CD4-positive, alpha-beta T cell treated with Interleukin-15 for 4 hours (primary cell): ENCODE measurements at regions not wholly inside any gene's neighbourhood (a gene's known extent, or its start where the extent isn't known, plus 50 kb on each side); places are given as distances from the start of the nearest gene placed in this dataset.

ENCODE experiments used
- DNase-seq: peaks from one replicate; pipeline ENCODE4 v3.0.0-alpha.2; 2020; ENCODE audit warnings: low spot score

DNA sequence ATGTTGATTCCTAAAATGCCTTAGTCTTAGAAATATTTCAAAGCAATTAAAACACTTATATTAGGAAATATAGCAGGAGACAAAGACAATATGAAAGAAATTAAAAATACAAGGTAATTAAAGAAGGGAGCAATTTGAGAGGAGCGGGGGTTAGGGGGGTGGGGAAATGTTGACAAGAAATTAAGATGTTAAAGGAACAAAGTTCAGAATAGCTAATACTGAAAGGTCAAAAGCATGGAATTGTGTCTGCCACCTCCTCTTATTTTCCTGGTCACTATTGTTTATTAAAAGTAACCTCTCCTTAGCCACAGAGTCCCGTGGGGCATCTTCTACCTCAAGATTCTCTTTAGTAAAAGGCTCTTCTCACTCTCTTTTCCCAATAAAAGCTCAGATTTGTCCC is 244.1 kb downstream of the MREG start:
- no peak for DNase-seq

DNA sequence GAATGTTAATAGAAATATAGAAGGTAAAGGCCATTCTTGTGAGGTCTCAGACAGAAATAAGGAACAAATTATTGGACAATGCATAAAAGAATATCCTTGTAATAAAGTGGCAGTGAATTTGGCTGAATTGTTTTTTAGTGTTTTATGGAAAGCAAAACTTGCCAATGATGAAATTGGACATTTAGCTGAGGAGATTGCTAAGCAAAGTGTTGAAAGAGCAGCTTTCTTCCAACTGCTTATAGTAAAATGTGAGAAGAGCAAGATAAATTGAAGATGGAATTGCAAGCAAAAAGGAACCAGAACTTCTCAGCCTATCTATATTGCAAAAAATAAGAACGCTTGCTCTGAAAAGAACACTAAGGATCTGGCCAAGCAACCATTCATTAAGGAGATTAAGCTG is 245.7 kb downstream of the MREG start:
- DNase-seq: no peak

DNA sequence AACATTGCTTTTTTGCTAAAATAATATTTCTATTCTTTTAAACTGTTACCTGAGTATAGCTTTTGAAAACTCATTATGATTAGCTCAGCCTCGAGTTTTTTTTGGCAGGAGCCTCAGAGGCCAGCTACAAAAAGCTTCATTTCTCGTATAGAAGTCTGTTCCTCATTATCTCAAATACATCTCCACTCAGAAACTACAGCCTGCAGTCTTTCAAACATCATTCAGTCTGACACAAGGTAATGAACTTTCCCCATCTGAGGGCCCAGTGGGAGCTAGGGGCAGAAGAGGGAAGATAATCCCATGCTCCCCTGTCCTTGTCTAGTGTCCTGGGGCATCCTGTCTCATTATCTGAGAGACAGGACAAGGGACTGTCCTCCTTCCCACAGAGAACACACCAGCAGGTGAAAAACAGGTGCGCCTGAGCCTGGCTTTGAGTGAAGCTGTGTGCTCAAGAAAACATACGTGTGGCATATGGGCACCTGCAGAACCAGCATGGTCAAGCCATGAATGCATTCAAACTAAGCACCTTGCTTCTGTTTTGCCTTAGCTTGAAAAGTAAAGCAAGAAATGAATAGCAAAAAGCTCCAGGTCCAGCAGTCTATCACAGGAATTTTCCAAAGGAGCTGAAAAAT is 247.5 kb downstream of the MREG start:
- no peak for DNase-seq

DNA sequence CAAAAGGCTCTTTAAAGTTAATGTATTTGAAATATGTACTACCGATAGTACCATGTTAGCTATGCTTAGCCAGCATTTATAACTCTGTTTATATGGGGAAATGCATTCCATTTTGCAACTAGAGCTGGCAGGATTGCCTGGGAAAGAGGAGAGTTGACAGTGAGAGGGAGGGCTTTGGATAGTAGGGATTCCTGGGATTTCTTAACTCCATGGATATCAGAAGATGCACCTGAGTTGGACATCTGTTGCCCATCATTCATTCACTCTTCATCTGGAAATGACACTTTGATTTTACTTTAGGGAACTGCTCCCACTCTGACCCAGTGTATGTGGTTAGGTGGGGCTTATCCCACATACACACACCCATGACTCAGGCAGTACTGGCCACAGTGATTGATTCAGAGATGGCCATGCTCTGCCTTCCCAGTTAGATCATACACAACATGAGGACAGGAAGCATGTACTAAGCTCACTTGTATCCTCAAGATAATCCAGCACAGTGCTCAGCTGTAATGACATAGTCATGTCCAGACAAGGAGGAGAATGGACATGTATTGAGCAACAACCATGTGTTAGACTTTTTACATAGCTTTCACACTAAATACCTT is 248.8 kb downstream of the MREG start:
- DNase-seq: no peak

DNA sequence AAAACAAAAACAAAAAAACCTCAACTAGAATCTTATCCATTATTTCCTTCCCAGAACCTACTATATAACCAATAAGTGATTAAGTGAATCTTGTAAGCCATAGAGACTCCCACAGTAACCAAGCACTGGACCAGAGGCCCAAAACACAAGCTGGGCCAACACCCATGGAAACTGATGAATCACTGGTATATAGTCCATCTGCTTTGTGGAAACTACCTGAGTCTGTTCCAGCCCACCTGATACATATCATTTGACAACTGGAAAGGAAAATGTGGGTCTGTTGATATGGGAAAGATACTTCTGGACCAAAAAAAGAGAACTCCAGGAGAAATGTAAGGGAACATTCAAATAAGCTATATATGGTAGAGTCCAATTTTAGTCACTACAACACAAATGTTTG is 252.8 kb downstream of the MREG start:
- no peak for DNase-seq

DNA sequence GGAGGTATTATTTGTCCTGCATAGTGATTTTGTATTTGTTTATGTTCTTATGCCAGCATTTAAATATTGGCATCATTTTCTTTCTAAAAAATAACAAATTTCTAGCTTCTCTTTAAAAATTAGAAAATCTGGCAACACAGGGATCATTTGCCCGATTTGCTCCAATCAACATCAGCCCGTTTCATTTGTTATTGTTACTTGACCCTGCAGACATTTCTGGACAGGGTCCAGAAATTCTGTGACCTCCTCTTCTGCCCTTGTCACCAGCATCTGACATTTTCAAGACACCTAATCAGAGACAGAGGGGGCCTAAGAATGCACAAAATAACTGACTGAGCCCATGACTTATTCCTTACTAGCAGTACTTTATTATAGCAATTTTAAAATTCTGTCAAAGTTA is 253.3 kb downstream of the MREG start:
- DNase-seq: no peak

DNA sequence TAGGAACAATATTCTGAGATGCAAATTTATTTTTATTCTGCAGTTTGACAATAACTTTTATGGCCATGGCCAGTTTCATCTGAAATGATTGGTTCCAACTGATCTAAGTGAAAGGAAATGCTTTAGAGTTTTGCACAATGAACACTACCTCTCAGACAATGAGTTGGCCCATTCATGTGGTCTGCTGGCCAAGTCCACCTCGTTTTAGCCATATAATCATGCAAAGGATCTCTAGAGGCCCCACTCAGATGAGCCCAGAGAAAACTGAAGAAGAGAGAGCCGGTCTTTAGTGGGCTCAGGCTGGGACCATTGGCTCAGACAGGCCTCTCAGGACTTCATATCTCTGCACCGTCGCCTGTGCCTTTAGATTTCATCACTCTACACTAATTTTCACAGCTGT is 254.7 kb downstream of the MREG start:
- DNase-seq: no peak

DNA sequence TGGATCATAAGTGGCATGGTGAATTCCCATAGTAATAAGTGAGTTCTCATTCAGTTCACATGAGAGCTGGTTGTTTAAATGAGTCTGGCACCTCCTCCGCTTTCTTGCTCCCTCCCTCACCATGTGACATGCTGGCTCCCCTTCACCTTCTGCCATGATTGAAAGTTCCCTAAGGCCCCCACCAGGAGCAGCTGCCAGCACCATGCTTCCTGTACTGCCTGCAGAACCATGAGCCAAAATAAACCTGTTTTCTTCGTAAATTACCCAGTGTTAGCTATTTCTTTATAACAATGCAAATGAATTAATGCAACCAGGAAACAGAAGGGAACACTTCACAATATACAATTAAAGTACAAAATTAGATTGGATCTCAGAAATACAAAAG is 257.0 kb downstream of the MREG start:
- no peak for DNase-seq

DNA sequence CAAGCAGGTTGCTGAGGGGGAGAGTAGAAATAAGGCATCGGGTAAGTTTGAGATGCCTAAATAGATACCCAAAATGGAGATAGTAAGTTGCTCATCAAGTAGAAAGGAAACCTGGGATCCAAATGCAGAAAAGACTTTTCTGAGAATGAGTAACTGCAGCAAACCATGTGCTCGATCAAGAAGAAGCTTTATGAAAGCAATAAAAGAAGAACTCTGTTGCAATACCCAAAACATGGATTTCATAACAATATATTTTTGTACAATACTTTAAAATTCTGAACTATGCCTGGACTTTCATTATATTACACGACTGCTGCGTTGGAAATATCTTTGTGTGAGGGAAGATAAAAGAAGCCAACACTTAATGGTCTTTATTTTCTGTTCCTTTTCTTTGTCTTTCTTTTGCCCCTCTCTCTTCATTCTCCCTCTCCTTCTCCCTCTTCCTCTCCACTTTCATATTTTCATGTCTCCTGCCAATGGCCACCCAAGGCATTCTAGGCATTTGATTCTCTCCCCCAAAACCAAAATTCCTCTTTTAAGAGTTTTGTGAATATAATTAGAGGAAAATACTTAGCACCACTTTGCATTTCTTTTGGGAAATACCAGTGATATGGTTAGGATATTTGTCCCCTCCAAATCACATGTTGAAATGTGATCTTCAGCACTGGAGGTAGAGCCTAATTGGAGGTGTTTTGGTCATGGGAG is 257.6 kb downstream of the MREG start:
- DNase-seq: no peak

DNA sequence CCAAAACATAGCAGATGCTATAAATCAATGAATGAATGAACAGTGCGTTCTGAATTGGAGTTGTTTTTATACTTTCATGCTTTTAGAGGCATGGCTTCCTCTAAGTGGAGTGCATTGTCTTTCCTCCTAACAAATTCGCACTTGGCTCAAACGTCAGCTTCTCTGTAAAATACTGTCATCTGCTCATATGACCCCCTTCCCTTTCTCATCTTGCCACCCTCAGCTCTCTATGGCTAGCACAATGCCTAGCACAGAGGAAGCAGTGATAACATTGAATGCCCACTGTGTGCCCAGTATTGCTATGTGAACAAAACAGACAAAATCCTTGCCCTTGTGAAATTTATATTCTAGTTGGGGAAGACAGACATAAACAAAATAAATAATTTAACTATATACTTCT is 258.8 kb downstream of the MREG start:
- DNase-seq: no peak

DNA sequence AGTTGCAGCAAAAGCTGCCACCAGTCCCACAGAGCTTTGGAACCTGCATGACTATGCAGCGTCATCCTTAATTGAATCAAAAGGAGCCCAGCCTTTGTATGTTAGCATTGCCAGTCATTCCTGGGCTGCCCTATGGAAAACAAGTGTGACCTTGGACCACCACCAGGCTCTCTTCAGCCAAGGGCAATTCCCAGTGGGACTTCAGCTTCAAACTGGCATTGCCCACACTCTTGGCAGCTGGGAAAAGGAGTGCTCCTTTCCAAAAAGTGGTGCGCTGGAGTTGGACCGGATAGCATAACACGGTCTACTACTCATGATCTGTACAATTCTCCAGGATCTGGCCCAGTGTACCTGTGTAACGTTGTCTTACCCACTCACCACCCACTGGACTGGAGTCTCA is 259.5 kb downstream of the MREG start:
- DNase-seq: no peak

DNA sequence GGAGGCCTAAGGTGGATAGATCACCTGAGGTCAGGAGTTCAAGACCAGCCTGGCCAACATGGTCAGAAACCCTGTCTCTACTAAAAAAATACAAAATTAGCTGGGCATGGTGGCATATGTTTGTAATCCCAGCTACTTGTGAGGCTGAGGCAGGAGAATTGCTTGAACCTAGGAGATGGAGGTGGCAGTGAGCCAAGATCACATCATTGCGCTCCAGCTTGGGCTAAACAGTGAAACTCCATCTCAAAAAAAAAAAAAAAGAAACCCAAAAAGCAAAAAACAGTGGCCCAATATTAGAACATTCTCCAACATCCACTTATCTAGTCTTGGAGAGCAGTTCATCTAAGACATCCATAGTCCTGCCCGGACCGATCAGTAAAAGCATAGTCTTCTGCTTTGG is 260.4 kb downstream of the MREG start:
- no peak for DNase-seq

DNA sequence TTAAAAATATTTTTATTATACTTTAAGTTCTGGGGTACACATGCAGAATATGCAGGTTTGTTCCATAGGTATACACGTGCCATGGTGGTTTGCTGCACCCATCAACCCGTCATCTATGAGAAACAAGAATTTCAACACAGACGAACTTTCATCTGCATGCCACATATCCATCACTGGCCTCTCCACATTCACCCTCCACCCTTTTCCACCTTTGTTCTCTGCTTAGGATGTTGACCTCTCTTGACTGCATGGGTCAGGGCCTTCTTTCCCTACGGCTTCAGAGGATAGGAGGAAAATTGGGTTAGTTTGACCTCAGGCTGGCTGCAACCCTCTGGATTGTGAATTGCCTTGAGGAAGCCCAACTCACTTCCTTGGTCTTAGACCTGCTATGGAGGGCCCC is 260.9 kb downstream of the MREG start:
- no peak for DNase-seq

DNA sequence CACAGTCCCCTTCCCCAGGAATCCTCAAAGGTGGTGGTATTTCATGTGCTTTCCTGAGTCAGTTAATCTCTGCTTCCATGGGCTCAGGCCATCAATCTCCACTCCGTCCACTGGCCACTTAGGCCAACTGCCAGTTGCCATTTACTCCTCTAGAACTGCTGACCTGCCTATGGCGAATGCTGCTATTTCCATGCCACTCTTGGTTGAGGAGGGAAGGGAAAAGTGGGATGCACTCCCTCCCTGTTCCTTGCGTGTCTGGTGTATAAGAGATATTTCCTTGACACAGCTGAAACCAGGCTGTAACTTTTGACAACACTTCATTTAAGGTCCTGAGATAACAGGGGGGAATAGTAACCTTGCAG is 261.5 kb downstream of the MREG start:
- no peak for DNase-seq

DNA sequence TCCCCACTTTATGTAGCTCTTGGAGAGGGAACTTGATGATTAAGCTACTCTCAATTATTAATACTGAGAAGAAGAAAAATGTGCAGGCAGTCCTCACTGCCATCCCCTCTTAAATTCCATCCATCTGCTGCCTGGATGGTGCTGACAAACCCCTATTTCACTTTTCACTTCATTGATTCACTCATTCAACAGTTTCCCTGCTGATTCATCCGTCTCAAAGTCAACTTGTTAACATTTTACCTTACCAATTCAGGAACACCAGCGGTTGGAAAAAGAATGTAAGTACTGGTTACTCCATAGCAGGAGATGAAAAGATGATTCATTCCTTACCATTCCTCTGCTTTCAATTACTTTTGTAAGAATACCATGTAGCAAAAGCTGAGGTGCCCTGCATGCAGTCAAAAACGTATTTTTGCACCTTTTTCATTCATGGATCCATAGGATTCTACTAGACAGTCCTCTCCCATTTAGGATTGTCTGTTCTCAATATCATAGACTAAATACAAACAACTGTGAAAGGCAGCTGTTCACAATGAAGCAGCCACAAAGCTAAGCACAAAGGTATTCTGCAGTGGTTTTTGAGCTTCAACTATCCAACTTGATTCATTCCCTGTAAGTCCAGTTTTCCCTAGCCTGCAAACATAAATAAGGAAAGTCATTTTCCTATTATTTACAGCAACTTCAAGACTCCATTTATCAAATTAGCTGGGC is 262.0 kb downstream of the MREG start:
- DNase-seq: no peak

DNA sequence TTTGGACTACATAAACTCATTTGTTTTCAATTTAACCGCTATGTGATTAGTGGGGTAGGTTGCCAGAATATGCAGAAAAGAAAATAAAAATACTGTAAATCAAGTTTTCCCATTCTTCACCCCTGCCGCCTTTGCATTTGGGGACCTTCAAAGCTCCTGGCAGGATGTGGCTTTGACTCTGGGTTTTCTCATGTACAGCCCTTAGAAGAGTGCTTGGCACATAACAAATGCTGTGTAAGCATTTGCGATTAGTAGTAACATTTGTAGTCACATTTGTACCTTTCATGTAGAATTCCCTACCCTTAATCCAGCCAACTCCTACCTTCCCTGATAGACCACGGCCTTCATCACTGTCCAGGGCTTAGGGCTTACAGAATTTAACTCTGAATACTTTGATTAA is 262.6 kb downstream of the MREG start:
- no peak for DNase-seq

DNA sequence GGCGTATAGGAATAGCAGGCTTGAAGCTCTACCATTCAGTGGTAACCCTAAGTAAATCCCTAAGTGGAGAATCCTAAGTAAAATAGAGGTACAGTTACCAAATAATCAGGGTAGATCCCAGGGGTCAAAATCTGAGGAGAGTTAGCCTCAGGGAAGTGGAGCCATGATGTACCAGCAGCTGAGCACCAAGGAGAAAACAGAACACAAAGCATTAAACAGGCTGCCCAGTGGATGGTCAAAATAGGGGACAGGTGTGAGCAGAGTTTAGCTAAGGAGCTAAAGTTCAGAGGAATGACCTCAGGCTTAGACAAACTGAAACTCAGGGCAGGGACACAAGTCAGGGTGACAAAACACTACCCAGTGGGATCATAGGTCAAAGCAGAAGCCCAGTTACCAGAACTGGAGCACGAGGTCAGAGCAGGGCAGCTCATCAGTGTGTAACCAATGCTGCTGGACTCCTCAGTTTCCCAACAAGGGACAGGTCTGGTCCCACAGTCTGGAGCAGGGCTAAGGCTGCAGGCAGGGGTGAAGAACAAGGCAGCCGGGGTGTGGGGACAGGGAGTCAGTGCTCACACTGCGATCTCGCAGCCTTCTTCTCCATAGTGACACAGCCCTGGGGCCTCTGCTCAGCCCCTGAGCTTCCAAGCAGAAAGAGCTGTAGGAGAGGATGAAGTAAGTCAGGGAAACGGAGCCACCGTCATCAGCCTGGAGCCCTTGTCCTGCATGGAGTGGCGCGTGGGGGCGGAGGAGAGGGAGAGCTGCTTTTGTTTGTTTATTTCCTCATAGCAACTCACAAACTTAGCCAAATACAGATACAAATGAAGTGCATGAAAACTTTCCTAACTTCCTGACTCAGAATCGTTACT is 264.0 kb downstream of the MREG start:
- no peak for DNase-seq

DNA sequence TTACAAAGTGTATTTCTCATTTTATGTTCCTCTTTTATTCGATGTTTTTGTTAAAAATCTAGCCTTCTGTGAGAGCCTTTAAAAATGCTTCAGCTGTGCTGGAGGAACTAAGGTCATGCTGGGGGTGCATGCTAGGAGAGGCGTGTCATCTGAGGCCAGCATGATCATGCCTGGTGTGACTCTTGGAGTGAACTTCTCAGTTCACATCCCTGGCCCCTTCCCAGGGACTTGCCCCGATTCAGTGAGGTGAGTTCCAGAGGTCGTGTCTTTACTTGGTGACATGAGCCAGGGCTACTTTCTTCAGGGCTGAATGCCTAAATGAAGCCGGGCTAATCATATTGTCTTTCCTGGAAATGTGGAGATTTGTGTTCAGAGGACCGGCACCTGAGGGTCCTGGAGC is 264.9 kb downstream of the MREG start:
- no peak for DNase-seq

DNA sequence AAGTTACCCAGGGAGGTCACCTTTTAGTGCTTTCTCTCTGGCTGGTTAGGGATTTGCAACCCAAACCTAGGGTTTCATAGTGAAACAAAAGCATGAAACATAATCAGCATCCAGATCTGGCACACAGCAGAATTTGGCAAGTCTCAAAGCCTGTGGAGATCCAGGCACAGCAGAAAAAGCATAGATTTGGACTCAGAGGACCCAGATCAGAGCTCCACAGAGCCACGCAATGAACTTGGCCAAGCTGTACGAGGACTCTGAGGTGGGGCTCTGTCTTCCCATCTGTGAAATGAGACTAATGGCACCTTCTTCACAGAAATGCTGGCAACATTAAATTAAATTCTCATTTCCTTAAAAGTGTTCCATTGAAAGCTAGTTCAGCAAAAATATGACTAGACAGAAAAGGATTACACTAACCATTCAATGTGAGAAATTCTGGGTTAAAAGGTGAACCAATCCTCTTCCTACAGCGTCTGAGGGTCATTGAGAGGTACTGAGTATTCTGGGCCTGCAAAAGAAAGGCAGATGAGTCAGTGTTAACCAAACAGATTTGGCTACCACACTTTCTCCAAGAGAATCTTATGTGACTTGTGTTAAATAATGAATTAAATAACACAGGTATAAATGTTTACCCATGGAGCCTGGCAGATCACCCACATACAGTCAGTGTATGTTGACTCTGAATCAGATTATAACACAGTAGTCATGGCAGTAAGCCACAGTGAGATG is 266.3 kb downstream of the MREG start:
- no peak for DNase-seq

DNA sequence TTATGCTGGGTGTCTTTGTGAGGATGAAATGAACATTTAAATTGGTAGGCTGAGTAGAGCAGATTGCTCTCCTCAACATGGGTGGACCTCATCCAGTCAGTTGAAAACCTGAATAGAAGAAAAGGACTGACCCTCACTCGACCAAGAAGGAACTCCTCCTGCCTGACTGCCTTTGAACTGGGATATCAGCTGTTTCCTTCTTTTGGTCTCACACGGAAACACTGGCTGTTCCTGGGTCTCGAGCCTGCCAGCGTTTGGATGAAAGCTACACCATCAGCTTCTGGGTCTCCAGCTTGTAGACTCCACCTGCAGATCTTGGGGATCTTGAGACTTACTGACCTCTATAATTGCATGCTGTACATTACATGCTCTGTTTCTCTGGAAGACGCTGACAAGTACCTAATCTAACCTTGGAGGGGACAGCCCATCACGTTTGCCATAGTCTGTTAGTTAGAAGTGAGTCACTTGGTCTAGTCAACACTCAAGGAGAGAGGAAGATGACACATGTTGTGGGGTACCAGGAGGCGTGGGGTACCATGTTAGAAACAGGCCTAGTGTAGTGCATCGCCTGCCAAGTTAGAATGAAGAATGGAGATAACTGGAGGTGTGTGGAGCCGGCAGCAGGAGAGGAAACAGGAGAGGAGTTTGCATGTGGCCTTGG is 267.0 kb downstream of the MREG start:
- DNase-seq: no peak

DNA sequence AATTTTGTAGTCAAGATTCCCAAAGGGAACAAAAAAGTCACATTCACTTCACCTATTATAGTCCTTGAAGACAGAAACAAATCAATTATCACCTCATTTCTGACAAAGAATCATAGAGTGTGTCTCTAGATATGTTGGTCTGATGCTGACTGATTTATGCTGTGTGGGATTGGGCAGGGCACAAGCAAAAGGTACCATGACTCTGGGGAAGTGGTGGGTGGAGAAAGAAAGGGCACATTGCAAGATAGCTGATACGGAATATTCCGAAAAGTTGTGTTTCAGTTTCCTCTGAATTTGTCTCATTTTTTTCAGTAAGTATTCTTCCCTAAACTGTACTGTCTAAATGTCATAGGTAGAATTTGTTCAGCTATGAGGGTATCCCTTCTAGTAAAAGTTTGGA is 268.0 kb downstream of the MREG start:
- DNase-seq: no peak
